Activated T-helper 9 cell treated with anti-CD3 and anti-CD28 coated beads, Interleukin-2, amount 50 U/mL, for 16 hours (primary cell): ENCODE measurements at regions not wholly inside any gene's neighbourhood (a gene's known extent, or its start where the extent isn't known, plus 50 kb on each side); places are given as distances from the start of the nearest gene placed in this dataset.

Experiments used
- DNase-seq: peaks from one replicate; pipeline ENCODE4 v3.0.0-alpha.2; 2020; ENCODE audit warnings: low read depth

DNA sequence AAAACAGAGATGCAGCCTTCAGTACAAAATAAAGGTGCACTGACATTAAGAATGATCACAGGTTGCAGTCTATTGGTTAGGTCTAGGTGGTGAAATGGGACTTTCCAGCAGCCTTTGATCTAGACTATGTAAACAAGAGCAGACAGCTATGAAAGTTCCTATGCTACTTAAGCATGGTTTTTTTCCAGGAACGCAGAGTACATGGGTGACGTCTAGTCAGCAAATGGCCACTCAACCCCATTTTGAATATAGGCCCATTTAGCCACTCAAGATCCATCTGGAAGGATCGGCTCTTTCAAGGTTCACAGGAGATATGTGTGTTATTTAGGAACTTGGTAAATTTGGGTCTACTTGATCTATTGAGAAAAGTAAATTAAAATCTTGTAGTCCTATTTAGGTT lies 1424.6 kb upstream of the LRRTM3 start:
- DNase-seq: no peak

DNA sequence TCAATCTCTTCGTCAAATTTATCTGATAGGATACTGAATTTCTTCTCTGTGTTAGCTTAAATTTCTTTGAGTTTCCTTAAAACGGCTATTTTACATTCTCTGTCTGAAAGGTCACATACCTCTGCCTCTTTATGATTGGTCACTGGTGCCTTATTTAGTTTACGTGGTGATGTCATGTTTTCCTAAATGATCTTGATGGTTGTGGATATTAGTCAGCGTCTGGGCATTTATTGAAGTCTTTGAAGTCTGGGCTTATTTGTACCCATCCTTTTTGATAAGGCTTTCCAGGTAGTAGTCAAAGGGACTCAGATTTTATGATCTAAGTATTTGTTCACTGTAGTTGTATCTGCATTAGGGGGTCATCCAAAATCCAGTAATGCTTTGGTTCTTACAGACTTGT lies 1407.5 kb upstream of the LRRTM3 start:
- DNase-seq: no peak

DNA sequence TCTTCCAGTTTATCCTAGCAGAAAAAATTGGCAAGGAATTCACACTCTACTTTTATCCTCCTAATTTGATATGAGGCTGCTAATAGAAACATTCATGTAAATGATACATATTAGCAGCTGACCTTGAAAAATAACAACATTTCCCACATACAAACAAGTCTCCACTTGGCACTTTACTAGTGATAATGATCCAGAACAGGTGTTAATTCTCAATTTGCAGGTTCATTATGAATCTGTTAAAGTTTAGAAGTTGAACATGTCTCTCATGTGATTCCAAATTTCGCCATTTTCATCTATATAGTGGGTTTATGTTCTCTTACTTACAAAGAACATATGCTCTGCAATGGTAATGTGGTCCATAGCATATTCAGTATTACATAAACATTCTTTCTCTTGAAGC lies 1396.8 kb upstream of the LRRTM3 start:
- DNase-seq: no peak

DNA sequence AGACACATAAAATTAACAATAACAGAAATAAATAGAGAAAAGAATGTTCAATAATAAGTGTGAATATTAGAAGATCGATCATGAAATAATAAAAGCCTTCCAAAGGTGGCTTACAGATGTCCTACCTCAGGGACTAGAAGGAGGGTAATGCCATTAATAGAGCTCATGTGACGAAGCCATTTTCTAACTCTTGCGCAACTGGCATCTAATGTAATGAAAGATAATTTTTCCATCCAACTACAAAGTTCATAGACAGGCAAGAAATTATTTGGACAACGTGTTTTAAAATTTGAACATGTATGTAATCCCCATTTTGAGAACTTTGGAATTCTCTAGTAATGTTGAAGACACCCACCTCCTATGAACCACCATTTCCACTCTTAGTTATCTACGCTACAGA lies 1394.3 kb upstream of the LRRTM3 start:
- DNase-seq: no peak

DNA sequence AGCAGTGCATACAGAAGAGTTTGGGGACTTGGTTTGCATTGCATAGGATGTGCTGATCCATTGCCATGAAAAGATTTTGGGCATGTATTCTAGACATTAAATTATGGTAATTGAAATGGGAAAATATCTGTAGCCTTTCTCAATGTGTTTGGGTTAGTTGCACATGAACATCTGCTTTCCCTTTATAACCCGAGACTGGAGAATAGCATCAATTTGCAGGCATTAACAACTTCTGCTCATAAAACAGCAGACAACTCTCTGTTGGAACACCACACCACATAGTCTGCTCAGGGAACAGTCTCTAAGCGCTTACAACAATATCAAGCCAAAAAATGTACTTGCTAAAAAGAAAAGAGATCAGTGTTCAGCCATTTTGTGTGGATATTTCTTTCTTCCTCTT lies 1391.1 kb upstream of the LRRTM3 start:
- DNase-seq: no peak

DNA sequence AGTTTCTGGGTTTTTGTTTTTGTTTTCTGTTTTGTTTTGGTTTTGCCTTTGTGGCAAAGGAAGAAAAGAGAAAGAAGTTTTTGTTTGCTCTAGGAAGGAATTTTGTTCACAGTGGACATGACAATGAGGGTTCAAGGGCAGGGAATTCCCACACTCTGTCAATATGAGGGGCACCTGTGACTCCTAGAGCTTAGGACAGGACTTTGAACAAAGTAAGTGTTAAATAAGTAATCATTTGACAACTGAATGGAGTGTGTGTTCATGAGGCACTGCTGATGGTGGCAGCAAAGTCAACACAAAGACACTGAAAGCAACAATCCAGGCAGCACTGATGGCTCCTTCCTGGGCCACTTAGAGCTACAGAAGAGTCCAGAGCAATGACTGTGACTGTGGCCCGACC lies 1381.1 kb upstream of the LRRTM3 start:
- no peak for DNase-seq

DNA sequence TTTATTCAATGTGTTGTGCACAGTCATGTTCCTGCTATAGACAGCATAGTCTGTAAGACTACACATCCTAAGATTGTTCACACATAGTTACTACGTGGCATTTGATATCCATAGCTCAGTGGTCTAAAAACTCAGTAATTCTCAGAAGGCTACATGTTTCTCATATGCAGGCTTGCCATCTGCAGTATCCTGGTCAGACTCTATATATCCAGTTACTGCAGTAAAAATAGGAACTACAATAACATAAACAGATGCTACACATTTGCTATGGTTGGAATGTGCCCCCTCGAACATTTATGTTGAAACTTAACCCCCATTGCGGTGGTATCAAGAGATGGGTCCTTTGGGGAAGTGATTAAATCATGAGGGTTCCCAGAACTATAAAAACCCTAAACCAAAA lies 1377.8 kb upstream of the LRRTM3 start:
- DNase-seq: no peak

DNA sequence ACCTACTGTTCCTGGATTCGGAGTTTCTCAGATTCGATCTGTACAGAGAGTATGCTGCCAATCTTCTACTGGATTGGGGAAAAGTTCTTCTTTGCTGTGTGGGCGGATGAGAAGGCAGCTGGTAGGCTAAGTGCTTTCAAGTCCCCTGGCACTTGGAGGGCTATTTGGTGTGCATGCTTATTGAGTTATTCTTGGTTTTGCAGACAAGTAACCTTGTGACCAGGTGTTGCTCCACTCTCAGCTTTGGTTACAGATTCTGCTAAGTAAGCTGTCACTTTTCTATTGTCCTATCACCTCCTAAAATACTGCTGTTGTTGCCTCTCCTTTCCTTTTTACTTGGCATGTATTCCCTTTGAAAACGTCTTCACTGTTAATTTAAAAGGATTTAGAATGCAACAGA lies 1375.1 kb upstream of the LRRTM3 start:
- no peak for DNase-seq

DNA sequence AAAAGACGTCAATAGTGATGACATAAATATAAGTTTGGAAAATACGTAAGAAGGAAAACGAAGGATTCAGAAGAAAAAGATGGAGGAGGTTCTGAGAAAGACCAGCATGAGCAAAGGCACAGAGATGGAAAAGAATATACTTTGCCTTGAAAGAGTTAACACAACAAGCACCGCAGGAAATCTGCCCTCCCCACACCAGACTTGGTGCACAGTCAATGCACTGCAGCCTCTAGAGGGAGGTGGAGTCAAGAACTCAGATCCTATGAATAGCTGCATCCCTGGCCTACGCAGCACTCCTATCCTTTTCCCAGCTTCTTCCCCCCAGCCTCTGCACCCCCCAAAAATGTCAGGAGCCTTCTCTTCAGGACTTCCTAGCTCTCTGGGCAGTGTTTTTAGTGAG lies 1370.6 kb upstream of the LRRTM3 start:
- DNase-seq: no peak

DNA sequence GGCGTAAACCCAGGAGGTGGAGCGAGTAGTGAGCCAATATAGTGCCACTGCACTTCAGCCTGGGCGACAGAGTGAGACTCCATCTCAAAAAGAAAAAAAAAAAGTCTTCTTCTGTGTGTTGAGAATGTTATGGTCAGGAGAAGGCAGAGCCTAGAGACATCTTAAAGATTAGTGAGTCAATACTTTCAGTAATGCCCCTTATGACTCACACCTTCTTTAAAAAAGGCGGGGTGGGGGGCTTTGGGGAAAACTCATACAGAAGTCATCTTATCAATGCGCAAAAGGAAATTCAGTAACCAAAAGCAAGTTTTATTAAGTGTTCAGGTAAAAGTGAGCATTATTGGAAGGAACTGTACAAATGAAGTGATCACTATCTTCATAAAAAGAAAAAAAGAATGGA lies 1369.8 kb upstream of the LRRTM3 start:
- no peak for DNase-seq

DNA sequence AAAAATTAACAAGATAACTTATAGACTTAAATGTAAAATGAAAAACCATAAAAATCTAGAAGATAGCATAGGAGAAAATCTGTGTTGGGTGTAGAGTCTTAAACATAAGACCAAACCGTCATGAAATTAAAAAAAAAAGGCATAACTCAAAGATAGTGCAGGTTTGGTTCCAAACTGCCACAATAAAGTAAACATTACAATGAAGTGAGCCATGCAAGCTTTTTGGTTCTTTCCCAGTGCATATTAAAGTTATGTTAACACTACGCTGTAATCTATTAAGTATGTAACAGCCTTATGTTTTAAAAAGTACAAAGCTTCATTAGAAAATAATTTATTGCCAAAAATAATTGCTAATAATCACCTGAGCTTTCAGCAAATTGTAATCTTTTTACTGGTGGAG lies 1366.5 kb upstream of the LRRTM3 start:
- no peak for DNase-seq

DNA sequence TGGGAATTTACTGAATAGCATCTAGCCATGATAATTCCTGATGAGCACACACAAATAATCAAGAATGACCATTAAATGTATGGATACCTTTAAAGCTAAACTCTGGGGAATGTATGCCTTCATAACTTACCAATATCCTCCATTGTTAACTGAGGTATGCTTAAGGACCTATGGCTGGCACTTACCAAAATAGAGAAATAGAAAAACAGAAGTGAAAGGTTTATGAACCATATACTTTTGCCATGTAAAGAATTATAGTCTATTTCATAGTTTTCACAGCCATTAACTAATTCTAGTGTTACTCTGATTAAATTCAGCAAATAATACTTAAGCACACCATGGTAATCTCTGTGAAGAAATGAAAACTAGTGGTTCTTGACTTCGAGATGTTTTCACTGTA lies 1360.6 kb upstream of the LRRTM3 start:
- DNase-seq: no peak

DNA sequence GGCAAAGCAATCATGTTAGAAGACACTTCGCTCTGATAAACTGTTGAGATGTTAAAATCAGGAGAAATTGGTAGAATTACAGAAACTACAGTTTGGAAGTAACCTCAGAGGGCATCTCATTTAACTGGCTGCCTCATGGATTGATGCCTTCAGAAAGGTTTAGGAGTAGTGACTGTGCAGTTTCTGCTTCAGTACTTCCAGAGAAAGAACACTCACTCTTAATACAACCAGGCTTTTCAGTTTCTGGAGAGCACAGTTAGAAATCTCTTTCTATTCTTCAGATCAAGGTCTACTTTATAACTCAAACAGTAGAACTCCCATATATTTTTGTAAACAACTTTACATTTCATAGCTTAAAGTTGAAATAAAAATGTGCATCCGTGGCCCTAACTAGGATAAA lies 1358.9 kb upstream of the LRRTM3 start:
- DNase-seq: no peak

DNA sequence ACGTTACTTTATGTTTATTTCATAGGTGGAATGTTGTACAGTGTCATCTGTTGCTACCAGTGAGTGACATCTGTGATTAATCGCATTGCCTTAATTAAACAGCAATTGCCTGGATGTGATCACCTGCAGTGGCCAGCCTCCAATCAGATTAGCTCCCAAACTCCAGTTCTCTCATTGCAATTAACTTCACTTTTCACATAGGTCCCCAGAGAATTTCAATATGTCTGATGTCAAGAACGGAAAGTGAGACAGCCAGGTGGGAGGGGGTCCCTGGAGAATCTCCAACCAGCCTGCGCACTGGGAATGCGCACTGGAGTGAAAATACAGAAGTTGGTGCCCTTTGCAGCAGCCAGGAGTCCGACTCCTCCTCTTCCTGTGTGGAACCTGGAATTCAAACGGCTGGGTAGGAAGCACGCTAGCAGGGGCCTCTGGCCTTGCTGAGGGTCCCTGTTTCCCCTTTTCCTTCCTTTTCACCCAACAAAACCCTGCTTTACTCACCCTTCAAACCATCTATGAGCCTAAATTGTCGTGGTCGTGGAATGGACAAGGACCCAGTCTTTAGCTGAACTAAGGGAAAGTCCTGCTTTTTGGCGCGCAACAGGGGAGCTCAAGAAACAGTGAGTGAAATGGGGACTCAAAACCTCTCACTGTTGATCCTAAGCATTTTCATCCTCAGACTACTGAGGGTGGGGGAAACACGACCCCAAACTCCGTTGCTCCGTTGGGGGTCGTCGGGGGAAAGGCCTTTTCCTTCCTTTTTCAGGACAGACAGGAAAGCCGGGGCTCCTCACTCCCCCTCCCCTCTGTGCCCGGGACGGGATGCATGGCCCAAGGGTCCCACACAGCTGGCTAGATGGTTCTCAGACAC lies 1355.5 kb upstream of the LRRTM3 start:
- no peak for DNase-seq

DNA sequence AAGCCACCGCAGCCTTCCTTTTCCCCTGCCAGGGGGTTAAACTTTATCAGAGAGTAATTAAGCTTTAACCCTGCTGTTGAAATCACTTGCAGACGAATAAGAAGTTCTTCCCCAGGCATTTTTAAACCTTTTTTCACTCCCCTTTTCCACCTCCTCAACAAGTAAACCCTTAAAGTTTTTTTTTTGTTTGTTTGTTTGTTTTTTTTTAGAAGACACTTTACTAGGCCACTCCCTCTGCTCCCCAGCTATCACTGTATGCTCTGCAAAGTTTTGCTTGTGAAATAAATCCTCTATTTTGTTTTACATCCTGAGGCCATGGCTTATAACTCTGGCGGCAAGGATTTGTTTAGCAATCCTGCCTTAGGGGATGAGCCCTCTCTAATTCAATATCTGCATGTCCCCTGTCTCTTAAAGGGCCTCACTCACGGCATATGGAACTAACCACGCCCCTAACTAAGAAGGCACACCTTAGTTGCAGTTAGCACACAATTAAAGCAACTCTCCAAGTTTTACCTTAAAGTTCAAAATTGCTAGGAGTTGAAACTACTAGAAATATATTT lies 1354.7 kb upstream of the LRRTM3 start:
- DNase-seq: no peak

DNA sequence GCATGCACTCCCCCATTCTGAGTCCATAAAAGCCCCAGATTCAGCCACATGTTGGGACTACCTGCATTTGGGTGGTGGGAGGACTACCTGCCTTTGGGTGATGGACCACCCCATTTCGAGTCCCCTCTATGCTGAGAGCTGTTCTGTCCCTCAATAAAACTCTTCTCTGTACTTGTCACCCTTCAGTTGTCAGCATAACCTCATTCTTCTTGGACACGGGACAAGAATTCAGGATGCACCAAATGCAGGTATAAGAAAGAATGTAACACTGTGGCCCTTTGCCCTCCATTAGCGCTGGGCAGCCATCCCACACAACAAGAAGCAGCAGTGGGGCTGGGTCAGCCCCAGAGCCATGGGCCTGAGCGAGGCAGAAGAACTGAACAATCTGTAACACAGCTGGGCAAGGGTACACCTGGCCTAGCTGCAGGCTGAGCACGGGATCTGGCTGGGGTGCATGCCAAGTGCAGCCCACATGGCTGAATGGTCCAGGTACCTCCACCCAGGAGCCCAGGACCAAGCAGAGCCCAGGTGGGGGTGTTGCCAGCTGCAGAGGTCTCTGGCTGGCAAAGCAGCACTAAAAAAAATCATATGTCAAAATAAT lies 1344.3 kb upstream of the LRRTM3 start:
- DNase-seq: no peak

DNA sequence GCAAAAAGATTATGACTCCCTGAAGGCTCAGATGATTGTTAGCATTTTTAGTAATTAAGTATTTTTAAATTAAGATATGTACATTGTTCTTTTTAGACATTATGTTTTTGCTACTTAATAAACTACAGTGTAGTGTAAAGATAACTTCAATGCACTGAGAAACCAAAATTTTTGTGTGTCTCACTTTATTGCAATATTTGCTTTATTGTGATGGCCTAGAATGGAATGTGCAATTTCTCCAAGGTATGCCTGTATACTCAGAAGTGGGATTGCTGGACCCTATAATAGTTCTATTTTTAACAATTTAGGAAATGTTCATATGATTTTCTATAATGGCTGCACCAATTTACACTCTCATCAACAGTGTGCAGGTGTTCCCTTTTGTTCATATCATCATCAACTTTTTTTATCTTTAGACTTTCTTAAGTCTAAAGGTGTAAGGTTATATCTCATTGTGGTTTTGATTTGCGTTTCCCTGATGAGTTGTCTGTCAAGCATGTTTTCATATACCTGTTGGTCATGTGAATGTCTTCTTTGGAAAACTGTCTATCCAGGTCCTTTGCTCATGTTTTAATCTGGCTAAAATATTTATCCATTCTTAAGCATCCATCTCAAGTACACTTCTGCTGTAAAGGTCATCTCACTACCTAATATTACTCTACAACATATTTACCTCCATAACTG lies 1323.5 kb upstream of the LRRTM3 start:
- no peak for DNase-seq

DNA sequence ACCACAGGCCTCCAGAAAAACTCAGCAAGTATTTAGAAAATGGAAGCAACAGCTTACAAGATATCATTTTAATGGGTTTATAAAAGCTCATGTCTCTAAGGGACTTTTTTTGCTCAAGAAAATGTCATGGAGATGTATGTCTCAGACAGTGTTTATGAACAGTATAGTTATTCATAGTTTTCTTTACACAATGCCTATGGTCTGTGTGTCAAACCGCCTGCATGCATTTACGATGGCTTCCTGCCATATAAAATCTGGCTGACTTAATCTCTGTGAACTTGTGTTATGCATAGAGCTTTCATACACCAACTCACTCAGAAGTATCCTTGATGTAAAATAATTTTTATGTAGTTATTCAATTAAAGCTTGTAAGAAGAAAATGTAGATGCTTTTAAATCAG lies 1314.2 kb upstream of the LRRTM3 start:
- DNase-seq: no peak

DNA sequence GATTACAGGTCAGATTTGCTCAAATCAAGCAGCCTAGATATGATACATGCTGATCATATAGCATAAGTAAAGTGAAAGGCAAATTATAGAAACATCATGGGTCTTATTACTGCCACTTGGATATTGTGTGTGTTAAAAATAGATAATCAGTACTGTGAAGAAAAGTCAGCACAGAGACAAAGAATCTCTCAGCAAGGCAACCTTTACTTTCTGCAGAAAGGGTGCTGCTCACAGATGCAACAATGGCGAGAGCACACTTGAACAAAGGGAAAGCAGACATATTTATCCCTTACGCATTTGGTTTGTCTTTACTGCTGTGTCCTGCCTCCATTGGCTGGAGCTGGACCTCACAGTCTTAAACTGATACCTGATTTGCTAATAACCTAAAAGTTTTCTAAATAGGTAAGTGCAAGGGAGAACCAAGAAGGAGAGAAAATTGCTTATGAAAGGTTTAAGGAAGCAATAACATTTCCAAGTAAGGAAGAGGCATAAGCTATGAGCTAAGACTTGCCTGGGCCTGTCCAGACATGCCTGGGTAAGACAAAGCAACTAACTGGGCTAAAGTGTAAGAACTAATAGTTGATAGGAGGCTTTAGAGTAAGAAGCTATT lies 1310.8 kb upstream of the LRRTM3 start:
- no peak for DNase-seq

DNA sequence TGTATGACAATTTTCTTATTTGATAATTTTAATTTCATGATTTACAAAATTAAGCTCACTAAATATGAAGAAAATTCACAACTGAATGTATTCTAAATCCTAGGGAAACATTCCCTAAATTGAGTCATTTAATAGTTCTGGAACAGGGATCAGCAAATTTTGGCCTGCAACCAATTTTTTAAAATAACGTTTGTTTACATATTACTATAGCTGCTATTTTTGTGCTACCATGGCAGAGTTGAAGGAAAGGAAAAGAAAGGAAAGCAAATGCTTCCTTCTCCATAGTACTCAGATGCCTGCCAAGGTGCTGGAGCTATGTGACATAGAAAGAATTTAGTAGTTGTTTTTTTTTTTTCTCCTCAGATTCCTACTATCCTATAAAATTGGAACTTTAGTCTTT lies 1307.7 kb upstream of the LRRTM3 start:
- DNase-seq: no peak

DNA sequence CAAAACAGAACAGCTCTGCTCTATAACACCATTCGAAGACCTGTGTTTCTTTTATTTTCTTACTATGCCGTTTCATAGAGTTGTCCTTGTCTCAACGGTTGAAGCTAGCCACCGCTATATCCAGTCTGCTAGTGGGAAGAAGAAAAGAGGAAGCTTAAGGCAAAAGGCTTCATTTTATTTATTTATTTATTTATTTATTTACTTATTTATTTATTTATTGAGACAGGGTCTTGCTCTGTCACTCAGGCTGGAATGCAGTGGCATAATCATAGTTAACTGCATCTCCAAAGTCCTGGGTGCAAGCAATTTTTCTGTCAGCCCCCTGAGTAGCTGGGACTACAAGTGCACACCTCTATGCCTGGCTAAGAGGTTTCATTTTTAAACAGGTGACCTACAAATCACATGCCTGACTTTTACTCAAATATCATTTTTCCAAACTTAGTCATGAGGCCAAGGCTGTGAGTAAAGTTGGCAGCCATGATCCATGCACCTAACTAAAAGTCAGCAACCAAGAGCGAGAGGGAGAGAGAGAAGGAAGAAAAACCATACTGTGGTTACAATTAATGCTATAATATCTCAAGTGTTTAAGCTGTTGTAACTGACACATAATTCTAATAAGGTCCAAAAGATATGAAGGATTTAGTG lies 1305.3 kb upstream of the LRRTM3 start:
- DNase-seq: no peak

DNA sequence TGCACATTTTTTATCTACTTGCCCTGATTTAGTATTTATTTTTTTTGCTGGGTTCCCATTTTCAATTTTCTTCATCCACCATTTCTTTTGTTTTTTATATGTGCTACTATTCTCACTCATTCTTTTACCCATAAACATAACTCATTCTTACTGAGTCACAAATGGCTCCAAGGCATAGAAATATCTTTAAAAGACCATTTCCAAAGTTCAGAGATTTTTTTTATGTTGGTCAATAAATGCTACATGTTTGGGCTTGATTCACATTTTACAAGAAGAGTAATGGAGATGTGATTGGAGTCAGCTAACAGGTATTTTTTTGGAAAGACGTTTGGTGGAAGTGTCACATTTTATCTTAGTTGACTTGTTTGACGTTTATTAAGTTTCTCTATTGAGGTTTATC lies 1303.2 kb upstream of the LRRTM3 start:
- no peak for DNase-seq
